GM12878 (cell line): ENCODE measurements at regions not wholly inside any gene's neighbourhood (a gene's known extent, or its start where the extent isn't known, plus 50 kb on each side); places are given as distances from the start of the nearest gene placed in this dataset.

ENCODE experiments used
- ATAC-seq: fragments of 200-7000 bp; cut with Tn5 transposase; 3 replicates; pipeline ENCODE4 v1.9.1; 2020; ENCODE audit warnings: mild to moderate bottlenecking, moderate library complexity
- BruUV-seq: library from RNA; stranded (reverse); fragments of 400-500 nt; replicated peaks from 2 replicates; lab custom pipeline; 2021; lab: Mats Ljungman, UMichigan
- CTCF ChIA-PET: fragments of 300-600 bp; sonication (Branson Sonifier 250); formaldehyde crosslinking; extraction: SDS; loops from one replicate; lab custom pipeline; 2021; ENCODE audit warnings: inconsistent platforms; lab: Yijun Ruan, JAX
- POLR2A ChIA-PET: fragments of 350-600 bp; formaldehyde crosslinking; extraction: SDS; loops from one replicate; lab custom pipeline; 2021; ENCODE audit warnings: inconsistent platforms; lab: Charles Lee
- RAD21 ChIA-PET: fragments of 300-600 bp; sonication (Branson Sonifier 250); formaldehyde crosslinking; loops from one replicate; lab custom pipeline; 2023; ENCODE audit warnings: antibody characterized with exemption; ENCODE audit not compliant: unreplicated experiment; lab: Charles Lee
- SMC1A ChIA-PET: fragments of 300-600 bp; sonication (Branson Sonifier 250); formaldehyde crosslinking; loops from one replicate; lab custom pipeline; 2023; ENCODE audit not compliant: unreplicated experiment, uncharacterized antibody; lab: Charles Lee
- DNase-seq: peaks from one replicate; pipeline ENCODE4 v3.0.0-alpha.2; 2011; ENCODE audit warnings: low read depth, low spot score
- FAIRE-seq: peaks from 3 replicates; lab custom pipeline; 2011; peaks lifted over from hg19 to GRCh38; lab: Jason Lieb, UNC
- H2AFZ ChIP-seq: 2 replicates; pipeline ENCODE4 v1.6.0; 2011; ENCODE audit warnings: low read depth, low read length, control low read depth; ENCODE audit not compliant: control insufficient read depth
- H3K27ac ChIP-seq: 2 replicates; pipeline ENCODE4 v1.5.1; 2011; ENCODE audit warnings: control low read depth; ENCODE audit not compliant: control insufficient read depth, insufficient read depth
- H3K27me3 ChIP-seq, 2 experiments: replicated peaks in 1 of 2; 2 replicates each; pipeline versions ENCODE4 v1.6.0 to v1.6.1; 2011; ENCODE audit warnings: low read length in 1 of 2; ENCODE audit not compliant: control insufficient read depth in 2 of 2, insufficient read depth in 2 of 2
- H3K36me3 ChIP-seq, 2 experiments: 2 replicates each; pipeline ENCODE4 v1.5.1; 2011; ENCODE audit warnings: low read length in 1 of 2; ENCODE audit not compliant: control insufficient read depth in 2 of 2, insufficient read depth in 2 of 2
- H3K4me1 ChIP-seq: 2 replicates; pipeline ENCODE4 v1.6.1; 2011; ENCODE audit warnings: mild to moderate bottlenecking, low read length, moderate library complexity, mixed read lengths; ENCODE audit not compliant: control insufficient read depth, insufficient read depth
- H3K4me2 ChIP-seq: 2 replicates; pipeline ENCODE4 v1.6.0; 2011; ENCODE audit warnings: control low read depth; ENCODE audit not compliant: control insufficient read depth, insufficient read depth
- H3K4me3 ChIP-seq: fragments of 200-600 bp; sonication (generic); 2 replicates; pipeline ENCODE4 v1.5.1; 2016
- H3K79me2 ChIP-seq: 2 replicates; pipeline ENCODE4 v1.6.0; 2011; ENCODE audit warnings: low read length; ENCODE audit not compliant: control insufficient read depth, insufficient read depth
- H3K9ac ChIP-seq: 2 replicates; pipeline ENCODE4 v1.8.0; 2011; ENCODE audit warnings: low read length, control low read depth, mixed read lengths; ENCODE audit not compliant: control insufficient read depth, insufficient read depth
- H3K9me3 ChIP-seq: replicated peaks from 3 replicates; pipeline ENCODE4 v1.5.1; 2011; ENCODE audit warnings: mild to moderate bottlenecking, low read length; ENCODE audit not compliant: control insufficient read depth, insufficient read depth
- H4K20me1 ChIP-seq: 2 replicates; pipeline ENCODE4 v1.6.0; 2011; ENCODE audit not compliant: control insufficient read depth, insufficient read depth
- BRCA1 ChIP-seq: IDR thresholded peaks from 2 replicates; pipeline ENCODE4 v1.6.1; 2011; ENCODE audit warnings: low read depth, low read length, improper control_type of control experiment
- EGR1 ChIP-seq, 2 experiments: IDR thresholded peaks; 1 replicate in 1 of 2; 2 replicates in 1 of 2; pipeline ENCODE4 v1.6.1; 2011 to 2012; ENCODE audit warnings: low read depth in 2 of 2, low read length in 2 of 2, borderline replicate concordance in 1 of 2, mild to moderate bottlenecking in 1 of 2, moderate library complexity in 1 of 2
- FOS ChIP-seq: IDR thresholded peaks from 3 replicates; pipeline ENCODE4 v1.6.1; 2011; ENCODE audit warnings: borderline replicate concordance; ENCODE audit not compliant: insufficient read length; ENCODE audit errors: extremely low read depth
- IKZF1 ChIP-seq: fragments of 450-650 bp; conservative IDR thresholded peaks from 2 replicates; pipeline ENCODE4 v1.6.1; 2017; ENCODE audit warnings: antibody characterized with exemption, mild to moderate bottlenecking
- KAT2A ChIP-seq: conservative IDR thresholded peaks from 2 replicates; pipeline ENCODE4 v1.6.1; 2011; ENCODE audit warnings: low read depth, low read length; ENCODE audit not compliant: control insufficient read depth
- MEF2B ChIP-seq: fragments of 450-650 bp; IDR thresholded peaks from 2 replicates; pipeline ENCODE4 v1.6.1; 2018; ENCODE audit warnings: mild to moderate bottlenecking, moderate library complexity; ENCODE audit not compliant: partially characterized antibody, poor library complexity, severe bottlenecking
- POLR2AphosphoS2 ChIP-seq: IDR thresholded peaks from 2 replicates; pipeline ENCODE4 v1.6.1; 2011; ENCODE audit warnings: low read depth, mild to moderate bottlenecking, low read length, improper control_type of control experiment, moderate library complexity
- RCOR1 ChIP-seq: conservative IDR thresholded peaks from 2 replicates; pipeline ENCODE4 v1.6.1; 2012; ENCODE audit warnings: low read depth, low read length, improper control_type of control experiment
- RELA ChIP-seq: fragments of 450-650 bp; IDR thresholded peaks from 2 replicates; pipeline ENCODE4 v1.8.0; 2014; ENCODE audit warnings: borderline replicate concordance; ENCODE audit not compliant: partially characterized antibody
- SIX5 ChIP-seq: IDR thresholded peaks from 2 replicates; pipeline ENCODE4 v1.6.1; 2011; ENCODE audit warnings: mild to moderate bottlenecking, low read depth, low read length, moderate library complexity; ENCODE audit not compliant: severe bottlenecking
- SMAD1 ChIP-seq: fragments of 450-650 bp; IDR thresholded peaks from 2 replicates; pipeline ENCODE4 v1.6.1; 2018; ENCODE audit warnings: mild to moderate bottlenecking, low read depth; ENCODE audit not compliant: partially characterized antibody
- SREBF1 ChIP-seq: IDR thresholded peaks from 2 replicates; pipeline ENCODE4 v1.6.1; 2012; ENCODE audit warnings: mild to moderate bottlenecking, low read length
- STAT3 ChIP-seq: IDR thresholded peaks from 2 replicates; pipeline ENCODE4 v1.6.1; 2011; ENCODE audit warnings: low read depth, low read length, improper control_type of control experiment
- YBX1 ChIP-seq: fragments of 450-650 bp; IDR thresholded peaks from 2 replicates; pipeline ENCODE4 v1.6.1; 2016; ENCODE audit warnings: antibody characterized with exemption
- ZBTB11 ChIP-seq: fragments of 450-650 bp; formaldehyde crosslinking; IDR thresholded peaks from 2 replicates; pipeline ENCODE4 v1.5.0; 2022; ENCODE audit warnings: mild to moderate bottlenecking, missing genetic modification characterization
- ZBTB40 ChIP-seq: fragments of 450-650 bp; IDR thresholded peaks from 2 replicates; pipeline ENCODE4 v1.6.1; 2016; ENCODE audit warnings: mild to moderate bottlenecking, moderate library complexity, borderline replicate concordance
- ZNF207 ChIP-seq: fragments of 450-650 bp; IDR thresholded peaks from 2 replicates; pipeline ENCODE4 v1.6.1; 2014; ENCODE audit warnings: antibody characterized with exemption, mild to moderate bottlenecking, borderline replicate concordance
- WGBS: methylation state at CpG from one replicate; pipeline ENCODE4 v1.1.6; 2016; ENCODE audit warnings: low lambda C conversion rate; ENCODE audit not compliant: insufficient replicate concordance, insufficient coverage; ENCODE audit errors: missing lambda C conversion rate; 5-methylcytosine and 5-hydroxymethylcytosine counted together
- in situ Hi-C: fragments of 300-500 bp; cut with MboI; formaldehyde crosslinking; loops from 9 replicates; pipeline ENCODE4 v1.14.3; 2018; ENCODE audit warnings: mixed read lengths
- intact Hi-C: fragments of 100-400 bp; cut with micrococcal nuclease; formaldehyde crosslinking; loops from one replicate; pipeline ENCODE4 v1.14.2; 2022; ENCODE audit not compliant: unreplicated experiment

GRCh38 chr9:103243553-103243952 is 248.4 kb downstream of the CYLC2 start:
- Histone ChIP-seq H4K20me1 (no peaks in the 10 kb centered on the region), H3K4me2 (no peak overlapping the region), H3K27me3 (no peaks in the 10 kb centered on the region), H3K9me3 (no peaks in the 10 kb centered on the region), H3K4me3 (no peak overlapping the region), H3K79me2 (no peaks in the 10 kb centered on the region), H3K4me1 (no peaks in the 10 kb centered on the region), H2AFZ (no peak overlapping the region), H3K36me3 (no peaks in the 10 kb centered on the region), H3K27ac (no peak overlapping the region), H3K9ac (no peak overlapping the region)
- ChIA-PET POLR2A (no interaction called here), CTCF (no interaction called here), SMC1A (no interaction called here), RAD21 (no interaction called here)
- in situ Hi-C loops (no loop called here), intact Hi-C loops (no loop called here)
- ATAC-seq (no peak), FAIRE-seq (no peak), DNase-seq (no peak)
- BruUV-seq: no TSS peak
- 0% methylated on average over 2 of the region's 2 CpGs for WGBS
- TF ChIP-seq ZBTB11 (CRISPR knock-in tag): no peak
- TF ChIP-seq POLR2AphosphoS2: no peak
- no peak for TF ChIP-seq IKZF1
- TF ChIP-seq MEF2B: no peak
- no peak for TF ChIP-seq SMAD1
- TF ChIP-seq STAT3: no peak
- no peak for TF ChIP-seq FOS
- no peak for TF ChIP-seq SIX5
- TF ChIP-seq RCOR1: no peak
- TF ChIP-seq KAT2A: no peak
- no peak for TF ChIP-seq SREBF1
- no peak for TF ChIP-seq YBX1
- no peak for TF ChIP-seq BRCA1
- TF ChIP-seq ZNF207: no peak
- no peak for TF ChIP-seq ZBTB40
- TF ChIP-seq RELA: no peak
- TF ChIP-seq EGR1 (IDR thresholded peaks at IDR 0.05; ENCODE audit: borderline replicate concordance in 1 of 2, low read depth in 2 of 2, low read length in 2 of 2): no peak
